ENCODE measurements at regions not wholly inside any gene's neighbourhood (a gene's known extent, or its start where the extent isn't known, plus 50 kb on each side); places are given as distances from the start of the nearest gene placed in this dataset.

- no peak for TF ChIP-seq CTCF (IDR thresholded peaks at IDR 0.05; ENCODE audit: control insufficient read depth, insufficient read depth, low read depth, low read length, missing control alignments)
- H3K4me3 ChIP-seq (ENCODE audit: control insufficient read depth, low read depth, low read length), result no peak overlapping the region
- DNase-seq (ENCODE audit: low read depth), result no peak
These were observed 51.1 kb upstream of the CRY1 start for GRCh38 chr12:107144441-107144840.

GRCh38 chr12:107144990-107145389, 51.6 kb upstream of the CRY1 start:
- no peak for TF ChIP-seq CTCF (IDR thresholded peaks at IDR 0.05; ENCODE audit: control insufficient read depth, insufficient read depth, low read depth, low read length, missing control alignments)

GRCh38 chr12:107145397-107145796, 52.0 kb upstream of the CRY1 start:
- TF ChIP-seq CTCF (IDR thresholded peaks at IDR 0.05; ENCODE audit: control insufficient read depth, insufficient read depth, low read depth, low read length, missing control alignments), result no peak
- no peak overlapping the region for H3K4me3 ChIP-seq (ENCODE audit: control insufficient read depth, low read depth, low read length)
- no peak for DNase-seq (ENCODE audit: low read depth)

More at GRCh38 chr12:107144990-107145389, 51.6 kb upstream of the CRY1 start:
- DNase-seq (ENCODE audit: low read depth), result no peak
- H3K4me3 ChIP-seq (ENCODE audit: control insufficient read depth, low read depth, low read length), result no peak overlapping the region

GRCh38 chr12:107148107-107148506, 54.8 kb upstream of the CRY1 start:
- no peak for DNase-seq (ENCODE audit: low read depth)
- H3K4me3 ChIP-seq (ENCODE audit: control insufficient read depth, low read depth, low read length), result no peak overlapping the region
- TF ChIP-seq CTCF (IDR thresholded peaks at IDR 0.05; ENCODE audit: control insufficient read depth, insufficient read depth, low read depth, low read length, missing control alignments), result no peak

GRCh38 chr12:107152315-107152714, 59.0 kb upstream of the CRY1 start:
- TF ChIP-seq CTCF (IDR thresholded peaks at IDR 0.05; ENCODE audit: control insufficient read depth, insufficient read depth, low read depth, low read length, missing control alignments), result no peak
- H3K4me3 ChIP-seq (ENCODE audit: control insufficient read depth, low read depth, low read length), result no peak overlapping the region
- no peak for DNase-seq (ENCODE audit: low read depth)

GRCh38 chr12:107159384-107159900, 66.1 kb upstream of the CRY1 start:
- no peak overlapping the region for H3K4me3 ChIP-seq (ENCODE audit: control insufficient read depth, low read depth, low read length)
- no peak for TF ChIP-seq CTCF (IDR thresholded peaks at IDR 0.05; ENCODE audit: control insufficient read depth, insufficient read depth, low read depth, low read length, missing control alignments)
- no peak for DNase-seq (ENCODE audit: low read depth)

- TF ChIP-seq CTCF (IDR thresholded peaks at IDR 0.05; ENCODE audit: control insufficient read depth, insufficient read depth, low read depth, low read length, missing control alignments), result no peak
These were observed 70.1 kb upstream of the CRY1 start for GRCh38 chr12:107163413-107163812.

More at GRCh38 chr12:107163413-107163812, 70.1 kb upstream of the CRY1 start:
- H3K4me3 ChIP-seq (ENCODE audit: control insufficient read depth, low read depth, low read length), result no peak overlapping the region
- DNase-seq (ENCODE audit: low read depth), result no peak

Measured in AG09309 (cell line).